ENCODE measurements at regions not wholly inside any gene's neighbourhood (a gene's known extent, or its start where the extent isn't known, plus 50 kb on each side); places are given as distances from the start of the nearest gene placed in this dataset.

DNA sequence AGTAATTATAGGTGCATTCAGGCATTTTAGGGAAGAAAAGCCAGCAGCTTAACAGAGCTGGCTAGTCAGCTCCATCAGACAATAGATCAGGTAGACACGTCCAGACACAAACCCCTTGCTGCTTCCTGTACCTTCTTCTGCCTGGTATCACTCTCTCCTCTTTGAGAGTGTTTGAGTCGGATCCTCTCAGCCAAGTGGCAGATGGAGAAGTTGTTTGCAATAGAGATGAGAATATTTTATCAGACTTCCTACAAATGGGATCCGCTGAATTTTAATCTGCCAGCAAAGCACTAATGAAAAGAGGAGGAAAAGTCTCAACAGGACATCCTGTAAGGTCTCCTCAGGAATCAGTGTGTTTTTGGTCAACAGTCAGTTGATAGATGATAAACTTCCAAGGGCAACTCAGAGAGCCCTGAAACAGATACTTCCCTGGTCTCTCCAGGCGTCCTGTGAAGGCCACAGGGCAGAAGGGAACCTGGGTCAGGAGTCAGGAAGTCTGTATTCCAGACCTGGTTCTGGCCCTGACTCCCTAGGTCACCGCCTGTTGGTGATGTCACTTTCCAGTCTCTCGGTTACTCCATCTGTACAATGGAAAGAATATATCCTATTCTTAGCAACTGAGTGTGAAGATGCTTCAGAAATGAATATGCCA, 62.1 kb upstream of the PROX1 start:
- no peak overlapping the region for H3K4me3 ChIP-seq
- no peaks in the 10 kb centered on the region for H3K4me1 ChIP-seq
- TF ChIP-seq, protein P1, sequence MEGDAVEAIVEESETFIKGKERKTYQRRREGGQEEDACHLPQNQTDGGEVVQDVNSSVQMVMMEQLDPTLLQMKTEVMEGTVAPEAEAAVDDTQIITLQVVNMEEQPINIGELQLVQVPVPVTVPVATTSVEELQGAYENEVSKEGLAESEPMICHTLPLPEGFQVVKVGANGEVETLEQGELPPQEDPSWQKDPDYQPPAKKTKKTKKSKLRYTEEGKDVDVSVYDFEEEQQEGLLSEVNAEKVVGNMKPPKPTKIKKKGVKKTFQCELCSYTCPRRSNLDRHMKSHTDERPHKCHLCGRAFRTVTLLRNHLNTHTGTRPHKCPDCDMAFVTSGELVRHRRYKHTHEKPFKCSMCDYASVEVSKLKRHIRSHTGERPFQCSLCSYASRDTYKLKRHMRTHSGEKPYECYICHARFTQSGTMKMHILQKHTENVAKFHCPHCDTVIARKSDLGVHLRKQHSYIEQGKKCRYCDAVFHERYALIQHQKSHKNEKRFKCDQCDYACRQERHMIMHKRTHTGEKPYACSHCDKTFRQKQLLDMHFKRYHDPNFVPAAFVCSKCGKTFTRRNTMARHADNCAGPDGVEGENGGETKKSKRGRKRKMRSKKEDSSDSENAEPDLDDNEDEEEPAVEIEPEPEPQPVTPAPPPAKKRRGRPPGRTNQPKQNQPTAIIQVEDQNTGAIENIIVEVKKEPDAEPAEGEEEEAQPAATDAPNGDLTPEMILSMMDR (IDR thresholded peaks at IDR 0.05): no peak
- DNase-seq (no peak), ATAC-seq (no peak)
- H3K27me3 ChIP-seq: peaks cover 0 to 6% (median 0%) of the 10 kb centered on the region in 7 donors
- H3K27ac ChIP-seq: no peak overlapping the region
- H3K36me3 ChIP-seq: no peaks in the 10 kb centered on the region
- no peaks in the 10 kb centered on the region for H3K9me3 ChIP-seq
- intact Hi-C loops (cut with DNase I): no loop called here
- WGBS, 2 donors: 54 to 66% methylated on average over 6 of the region's 6 CpGs

DNA sequence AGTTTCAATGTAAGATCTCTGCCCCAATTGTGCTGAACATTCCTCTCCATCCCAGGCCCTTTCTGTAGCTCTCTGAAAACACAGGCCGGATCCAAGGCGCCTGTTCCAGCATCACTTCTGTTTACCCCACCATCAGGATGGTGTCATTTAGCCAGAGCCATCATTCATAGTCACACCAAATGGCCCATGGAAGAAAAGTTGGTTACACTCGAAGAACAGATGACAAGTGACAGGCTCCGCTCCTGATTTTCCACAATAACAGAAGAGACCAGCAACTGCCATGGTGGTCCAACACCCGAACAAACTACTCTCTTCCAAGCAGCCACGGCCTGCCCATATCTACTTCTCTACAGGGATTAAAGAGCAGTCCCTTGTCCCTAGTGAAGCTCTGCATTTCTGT, 59.9 kb upstream of the PROX1 start:
- intact Hi-C loops (cut with DNase I): no loop called here
- Histone ChIP-seq H3K9me3 (no peaks in the 10 kb centered on the region), H3K36me3 (no peaks in the 10 kb centered on the region), H3K4me3 (no peak overlapping the region), H3K4me1 (peaks cover 0 to 8% (median 0%) of the 10 kb centered on the region in 9 donors), H3K27me3 (peaks cover 0 to 6% (median 0%) of the 10 kb centered on the region in 7 donors), H3K27ac (no peak overlapping the region)
- no peak for ATAC-seq
- DNase-seq: no peak
- TF ChIP-seq, protein P1 (IDR thresholded peaks at IDR 0.05): no peak
- 90 to 96% methylated on average over 6 of the region's 6 CpGs for WGBS, 2 donors

DNA sequence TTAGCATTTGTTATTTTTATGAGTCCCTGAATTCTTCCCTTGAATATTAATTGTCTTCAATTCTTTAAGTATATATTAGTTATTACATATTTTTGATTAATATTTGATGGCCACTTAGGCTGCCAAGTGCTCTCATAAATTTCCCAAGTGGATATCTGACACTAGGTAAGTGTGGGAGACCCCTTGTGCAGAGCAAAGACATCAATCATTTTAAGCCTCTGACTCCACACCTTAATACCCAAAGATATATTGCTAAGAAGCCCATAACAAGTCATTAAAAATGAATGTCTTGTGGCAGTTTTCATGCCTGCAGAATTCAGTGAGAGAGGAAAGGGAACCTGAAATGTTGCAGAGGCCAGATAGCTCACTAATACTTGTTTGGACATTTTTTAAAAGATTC, 58.4 kb upstream of the PROX1 start:
- intact Hi-C loops (cut with DNase I): no loop called here

DNA sequence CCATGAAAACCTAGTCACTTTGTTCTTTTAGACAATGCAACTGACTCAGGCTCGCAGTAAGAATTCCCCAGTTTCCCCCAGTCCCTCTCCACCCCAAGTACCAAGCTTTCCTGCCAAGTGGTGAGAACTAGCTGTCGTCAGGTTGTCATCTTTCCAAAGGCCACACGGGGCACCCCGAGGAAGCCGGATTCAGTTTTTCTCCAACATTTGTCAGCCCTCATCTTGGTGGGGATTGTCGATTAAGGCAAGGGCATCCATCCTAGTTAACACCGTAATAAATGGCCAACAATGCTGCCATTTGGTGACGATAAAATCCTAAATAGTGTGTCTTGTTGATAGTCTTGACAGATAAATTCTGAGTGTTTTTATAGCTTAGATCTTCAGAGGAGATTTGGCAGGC, 55.9 kb upstream of the PROX1 start:
- WGBS, 2 donors: 30 to 39% methylated on average over 8 of the region's 8 CpGs
- H3K4me1 ChIP-seq: peaks cover 0 to 22% (median 0%) of the 10 kb centered on the region in 9 donors
- H3K36me3 ChIP-seq: no peaks in the 10 kb centered on the region
- H3K27me3 ChIP-seq: no peaks in the 10 kb centered on the region
- H3K27ac ChIP-seq: no peak overlapping the region
- no peak overlapping the region for H3K4me3 ChIP-seq
- TF ChIP-seq, protein P1 (IDR thresholded peaks at IDR 0.05): peak in 1 of 9 donors; percentile 7
- H3K9me3 ChIP-seq: no peaks in the 10 kb centered on the region
- intact Hi-C loops (cut with DNase I): no loop called here
- ATAC-seq (peak in 1 of 8 donors; percentile 37), DNase-seq (no peak)

More for the DNA sequence above, 58.4 kb upstream of the PROX1 start:
- TF ChIP-seq, protein P1 (IDR thresholded peaks at IDR 0.05): no peak
- H3K27me3 ChIP-seq: peaks cover 0 to 6% (median 0%) of the 10 kb centered on the region in 7 donors
- DNase-seq: no peak
- no peak overlapping the region for H3K27ac ChIP-seq
- no peaks in the 10 kb centered on the region for H3K9me3 ChIP-seq
- H3K36me3 ChIP-seq: no peaks in the 10 kb centered on the region
- H3K4me3 ChIP-seq: no peak overlapping the region
- H3K4me1 ChIP-seq: peaks cover 0 to 14% (median 0%) of the 10 kb centered on the region in 9 donors
- ATAC-seq: no peak
